HL-60/S4 treated with phorbol 12-myristate 13-acetate at 8.2 ng/mL for 4 days and 3 days (cell line): ENCODE measurements at regions not wholly inside any gene's neighbourhood (a gene's known extent, or its start where the extent isn't known, plus 50 kb on each side); places are given as distances from the start of the nearest gene placed in this dataset.

Experiments used
- in situ Hi-C: fragments of 300-500 bp; cut with MboI; formaldehyde crosslinking; loops from 2 replicates; pipeline ENCODE4 v1.15.0; 2022; ENCODE audit warnings: low sequenced_read_pairs

GRCh38 chr1:89770391-89770790 lies 50.4 kb upstream of the LRRC8D start:
- in situ Hi-C loops: loop anchor here (25.0 kb wide), 2 partner anchors 133 to 258 kb away; partner anchors contain the start of genes LRRC8B and LRRC8C
